Lung (tissue), 11 donors: ENCODE measurements at regions not wholly inside any gene's neighbourhood (a gene's known extent, or its start where the extent isn't known, plus 50 kb on each side); places are given as distances from the start of the nearest gene placed in this dataset.

Experiments used
- ATAC-seq: fragments of 200-7000 bp; cut with Tn5 transposase; one replicate; pipeline ENCODE4 v1.9.1; 2020; ENCODE audit warnings: moderate number of reproducible peaks; ENCODE audit not compliant: insufficient read depth, low FRiP score
- DNase-seq, 3 donors: peaks; one replicate each; pipeline ENCODE4 v3.0.0-alpha.2; 2013 to 2017
- H3K27ac ChIP-seq, 2 donors: one replicate each; pipeline ENCODE4 v1.5.1; 2013; ENCODE audit warnings: mild to moderate bottlenecking in 2 of 2, moderate library complexity in 2 of 2, control low read depth in 1 of 2, inconsistent platforms in 1 of 2, low read depth in 1 of 2, low read length in 1 of 2
- H3K27me3 ChIP-seq, 3 donors: one replicate each; pipeline ENCODE4 v1.5.1; 2013; ENCODE audit warnings: low read length in 2 of 3; ENCODE audit not compliant: control insufficient read depth in 3 of 3, insufficient read depth in 3 of 3
- H3K36me3 ChIP-seq, 4 donors: one replicate each; pipeline ENCODE4 v1.5.1; 2013; ENCODE audit warnings: low read length in 4 of 4, mild to moderate bottlenecking in 1 of 4, moderate library complexity in 1 of 4; ENCODE audit not compliant: control insufficient read depth in 4 of 4, insufficient read depth in 4 of 4
- H3K4me1 ChIP-seq, 5 donors: one replicate each; pipeline ENCODE4 v1.5.1; 2013; ENCODE audit warnings: low read length in 5 of 5, mild to moderate bottlenecking in 2 of 5, moderate library complexity in 1 of 5; ENCODE audit not compliant: control insufficient read depth in 5 of 5, insufficient read depth in 5 of 5
- H3K4me3 ChIP-seq: one replicate; pipeline ENCODE4 v1.5.1; 2013; ENCODE audit warnings: mild to moderate bottlenecking, control low read depth, moderate library complexity
- H3K9ac ChIP-seq, 2 donors: one replicate each; pipeline ENCODE4 v1.5.1; 2013; ENCODE audit warnings: low read length in 2 of 2, control low read depth in 1 of 2; ENCODE audit not compliant: insufficient read depth in 1 of 2
- H3K9me3 ChIP-seq, 4 donors: one replicate each; pipeline ENCODE4 v1.5.1; 2013; ENCODE audit warnings: low read length in 3 of 4, mild to moderate bottlenecking in 1 of 4, moderate library complexity in 1 of 4; ENCODE audit not compliant: control insufficient read depth in 4 of 4, insufficient read depth in 3 of 4
- WGBS, 2 donors: extraction: QIAGEN DNeasy Blood & Tissue Kit; methylation state at CpG; one replicate each; pipeline ENCODE4 v1.1.7; 2013; 5-methylcytosine and 5-hydroxymethylcytosine counted together
- TF ChIP-seq, protein P1 (sequence below): IDR thresholded peaks from 2 replicates; pipeline ENCODE4 v1.5.1; 2012; ENCODE audit warnings: mild to moderate bottlenecking; ENCODE audit errors: control extremely low read depth, extremely low read depth
- donor health status: control.
- donor health status: control.
- donor health status: Bipolar disorder and iron deficiency.
- donor health status: healthy.
- donor health status: DM: yes; HTN: yes; CAD: no.

DNA sequence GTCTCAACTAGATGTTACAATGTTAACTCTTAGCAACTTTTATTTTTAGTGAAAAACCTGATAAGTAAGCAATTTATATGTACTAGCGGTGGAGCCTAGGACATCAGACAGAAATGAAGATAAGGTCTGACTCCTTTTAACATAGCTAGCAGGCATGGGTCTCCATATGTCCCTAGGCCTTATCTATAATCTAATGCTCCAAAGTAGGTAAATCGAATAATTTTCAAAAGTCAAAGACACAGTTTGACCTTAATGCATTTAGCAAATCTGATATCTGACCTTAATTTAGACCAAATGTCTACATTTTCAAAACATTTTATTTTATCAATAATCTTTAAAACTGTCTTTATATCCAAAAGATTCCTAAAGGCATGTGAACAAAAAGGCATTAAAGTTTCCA, 305.0 kb upstream of the CCNH start:
- Histone ChIP-seq H3K4me1 (no peaks in the 10 kb centered on the region), H3K27me3 (no peaks in the 10 kb centered on the region), H3K36me3 (no peaks in the 10 kb centered on the region), H3K27ac (no peak overlapping the region), H3K9me3 (peaks cover 0 to 6% (median under 1%) of the 10 kb centered on the region in 4 donors), H3K9ac (no peak overlapping the region), H3K4me3 (no peak overlapping the region)
- 84 to 90% methylated on average over 2 of the region's 2 CpGs for WGBS, 2 donors
- ATAC-seq = no peak
- no peak for DNase-seq
- TF ChIP-seq, protein P1, sequence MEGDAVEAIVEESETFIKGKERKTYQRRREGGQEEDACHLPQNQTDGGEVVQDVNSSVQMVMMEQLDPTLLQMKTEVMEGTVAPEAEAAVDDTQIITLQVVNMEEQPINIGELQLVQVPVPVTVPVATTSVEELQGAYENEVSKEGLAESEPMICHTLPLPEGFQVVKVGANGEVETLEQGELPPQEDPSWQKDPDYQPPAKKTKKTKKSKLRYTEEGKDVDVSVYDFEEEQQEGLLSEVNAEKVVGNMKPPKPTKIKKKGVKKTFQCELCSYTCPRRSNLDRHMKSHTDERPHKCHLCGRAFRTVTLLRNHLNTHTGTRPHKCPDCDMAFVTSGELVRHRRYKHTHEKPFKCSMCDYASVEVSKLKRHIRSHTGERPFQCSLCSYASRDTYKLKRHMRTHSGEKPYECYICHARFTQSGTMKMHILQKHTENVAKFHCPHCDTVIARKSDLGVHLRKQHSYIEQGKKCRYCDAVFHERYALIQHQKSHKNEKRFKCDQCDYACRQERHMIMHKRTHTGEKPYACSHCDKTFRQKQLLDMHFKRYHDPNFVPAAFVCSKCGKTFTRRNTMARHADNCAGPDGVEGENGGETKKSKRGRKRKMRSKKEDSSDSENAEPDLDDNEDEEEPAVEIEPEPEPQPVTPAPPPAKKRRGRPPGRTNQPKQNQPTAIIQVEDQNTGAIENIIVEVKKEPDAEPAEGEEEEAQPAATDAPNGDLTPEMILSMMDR = no peak

DNA sequence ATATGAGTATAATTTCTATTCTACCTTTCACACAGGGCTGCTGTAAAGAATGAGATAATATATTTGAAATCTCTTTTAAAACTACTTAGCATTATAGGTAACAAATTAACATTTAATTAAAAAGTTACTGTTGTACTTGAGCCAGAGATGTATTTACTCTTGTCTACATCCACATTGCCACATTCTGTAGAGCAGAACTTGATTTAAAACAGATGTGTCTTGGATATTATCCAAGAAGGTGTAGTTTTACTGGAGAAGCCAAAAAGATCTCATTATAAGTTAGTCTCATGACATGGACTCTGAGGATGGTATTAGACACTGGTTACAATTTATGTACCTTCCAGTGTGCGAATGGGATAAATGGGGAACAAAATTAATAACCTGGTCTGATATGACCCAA, 293.1 kb upstream of the CCNH start:
- H3K4me1 ChIP-seq = no peaks in the 10 kb centered on the region
- H3K27me3 ChIP-seq = no peaks in the 10 kb centered on the region
- H3K27ac ChIP-seq = no peak overlapping the region
- no peak for ATAC-seq
- H3K36me3 ChIP-seq = no peaks in the 10 kb centered on the region
- DNase-seq = no peak
- no peak overlapping the region for H3K4me3 ChIP-seq
- peaks cover 0 to 4% (median 0%) of the 10 kb centered on the region in 4 donors for H3K9me3 ChIP-seq
- TF ChIP-seq, protein P1 = no peak
- WGBS, 2 donors = 90 to 97% methylated on average over 1 of the region's 1 CpG
- H3K9ac ChIP-seq = no peak overlapping the region

DNA sequence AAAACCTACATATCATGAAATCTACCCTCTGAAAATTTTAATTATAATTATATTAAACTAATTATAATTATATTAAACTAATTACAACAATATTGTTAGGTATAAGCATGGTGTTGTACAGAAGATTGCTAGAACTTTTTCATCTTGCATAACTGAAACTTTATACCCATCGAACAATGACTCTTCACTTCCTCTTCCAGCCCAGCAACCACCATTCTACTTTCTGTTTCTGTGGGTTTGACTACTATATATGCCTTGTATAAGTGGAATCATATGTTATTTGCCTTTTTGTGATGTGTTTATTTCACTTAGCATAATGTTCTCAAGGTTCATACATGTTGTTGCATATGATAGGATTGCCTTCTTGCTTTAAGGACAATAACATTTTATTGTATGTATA, 274.2 kb upstream of the CCNH start:
- Histone ChIP-seq H3K27me3 (no peaks in the 10 kb centered on the region), H3K9ac (no peak overlapping the region), H3K9me3 (no peaks in the 10 kb centered on the region), H3K36me3 (no peaks in the 10 kb centered on the region), H3K4me1 (no peaks in the 10 kb centered on the region), H3K4me3 (no peak overlapping the region), H3K27ac (no peak overlapping the region)
- WGBS, 2 donors = 61 to 66% methylated on average over 1 of the region's 1 CpG
- no peak for ATAC-seq
- no peak for DNase-seq
- TF ChIP-seq, protein P1 = no peak

GRCh38 chr5:87686018-87686417, 273.3 kb upstream of the CCNH start:
- ATAC-seq = no peak
- DNase-seq = no peak

More at GRCh38 chr5:87686018-87686417, 273.3 kb upstream of the CCNH start:
- Histone ChIP-seq H3K27me3 (no peaks in the 10 kb centered on the region), H3K9ac (no peak overlapping the region), H3K4me3 (no peak overlapping the region), H3K4me1 (no peaks in the 10 kb centered on the region), H3K9me3 (no peaks in the 10 kb centered on the region), H3K36me3 (no peaks in the 10 kb centered on the region), H3K27ac (no peak overlapping the region)
- TF ChIP-seq, protein P1 = no peak
